ENCODE measurements at regions not wholly inside any gene's neighbourhood (a gene's known extent, or its start where the extent isn't known, plus 50 kb on each side); places are given as distances from the start of the nearest gene placed in this dataset.

DNA sequence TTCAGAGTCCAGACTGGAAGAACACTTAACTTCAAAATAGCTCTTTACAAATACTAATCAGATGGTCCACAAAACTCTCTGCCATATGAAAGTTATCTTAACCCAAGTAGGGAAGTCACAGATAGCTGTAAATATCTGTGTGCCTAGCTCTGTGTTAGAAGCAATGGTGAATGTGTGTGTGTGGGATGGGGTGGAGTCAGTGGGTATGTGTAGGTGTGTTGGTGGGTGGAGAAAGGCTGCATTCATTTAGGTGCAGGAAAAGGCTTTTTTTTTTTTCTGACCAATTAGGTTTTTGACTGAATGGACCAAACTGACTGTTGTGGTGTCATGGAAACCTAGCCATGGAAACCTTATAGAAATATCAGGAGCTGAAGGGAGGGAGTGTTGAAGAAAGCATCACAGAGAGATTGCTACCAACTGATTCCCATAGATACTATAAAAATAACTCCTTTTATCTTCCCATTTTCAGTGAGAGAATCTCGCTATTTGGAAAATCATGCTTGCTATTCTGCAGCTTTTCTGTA, 156.2 kb upstream of the NR3C1 start:
- Mint-ChIP-seq H3K4me3 (no peak overlapping the region), H3K27ac (no peak overlapping the region), H3K9me3 (no peaks in the 10 kb centered on the region), H3K27me3 (no peaks in the 10 kb centered on the region), H3K4me1 (ENCODE audit: low read depth) (peaks cover 24% of the 10 kb centered on the region), H3K36me3 (ENCODE audit: low read depth) (no peaks in the 10 kb centered on the region)
- DNase-seq, result no peak

DNA sequence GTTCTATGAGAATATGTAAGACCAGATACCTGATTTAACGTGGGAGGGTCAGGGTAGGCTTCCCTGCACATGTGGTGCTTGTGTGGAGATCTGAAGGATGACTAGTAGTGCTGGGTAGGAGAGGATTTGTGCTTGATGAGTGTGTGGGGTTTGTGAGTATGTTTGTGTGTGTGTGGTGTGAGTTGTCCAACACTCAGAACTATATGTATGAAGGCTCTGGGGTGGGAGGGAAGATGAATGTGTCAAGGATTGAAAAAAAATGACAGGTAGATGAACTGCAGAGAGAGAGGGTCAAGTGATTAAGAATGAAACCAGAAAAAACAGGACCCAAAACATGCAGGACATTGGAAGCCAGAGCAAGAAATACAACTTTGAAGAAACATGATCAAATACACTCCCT, 154.6 kb upstream of the NR3C1 start:
- H3K36me3 Mint-ChIP-seq (ENCODE audit: low read depth), result no peaks in the 10 kb centered on the region
- no peak for DNase-seq
- no peak overlapping the region for H3K4me3 Mint-ChIP-seq
- H3K9me3 Mint-ChIP-seq, result no peaks in the 10 kb centered on the region
- no peak overlapping the region for H3K27ac Mint-ChIP-seq
- peaks cover 20% of the 10 kb centered on the region for H3K4me1 Mint-ChIP-seq (ENCODE audit: low read depth)
- H3K27me3 Mint-ChIP-seq, result peaks cover 2% of the 10 kb centered on the region

DNA sequence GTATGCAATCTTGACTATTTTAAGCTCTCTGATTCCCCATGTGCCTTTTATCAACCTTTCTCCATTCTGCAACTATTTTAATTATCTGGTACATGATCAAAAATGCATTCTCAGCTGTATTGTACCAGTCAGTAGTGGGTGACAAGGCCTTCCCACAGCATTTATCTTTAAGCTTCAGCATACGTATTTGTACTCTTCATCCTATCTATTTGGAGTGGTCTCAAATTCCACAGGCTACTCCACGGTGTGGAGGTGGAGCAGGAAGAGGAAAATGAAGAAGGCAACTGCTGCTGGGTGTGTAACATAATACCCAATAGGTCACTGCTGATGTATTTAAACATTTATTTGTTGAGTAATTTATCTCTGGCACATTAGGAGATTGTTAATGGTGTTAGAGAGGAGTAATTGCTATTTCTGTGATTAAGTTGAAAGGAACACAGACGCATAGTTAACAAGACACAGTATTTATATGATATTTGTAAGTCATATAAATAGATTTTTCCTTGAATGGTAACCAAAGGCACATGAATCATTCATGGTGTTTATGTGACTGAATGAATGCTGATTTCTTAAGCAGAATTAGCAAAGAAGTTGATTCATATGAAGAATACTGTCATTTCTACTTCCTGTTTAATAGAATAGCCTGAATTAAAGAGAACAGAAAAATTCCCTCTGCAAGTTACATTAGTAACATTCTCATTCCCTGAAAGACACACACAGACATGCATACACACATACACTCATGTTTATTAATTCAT, 153.8 kb upstream of the NR3C1 start:
- H3K9me3 Mint-ChIP-seq, result no peaks in the 10 kb centered on the region
- no peak overlapping the region for H3K4me3 Mint-ChIP-seq
- H3K27me3 Mint-ChIP-seq, result peaks cover 2% of the 10 kb centered on the region
- DNase-seq, result no peak
- H3K36me3 Mint-ChIP-seq (ENCODE audit: low read depth), result no peaks in the 10 kb centered on the region
- H3K27ac Mint-ChIP-seq, result peak overlapping the region; percentile 35
- H3K4me1 Mint-ChIP-seq (ENCODE audit: low read depth), result peaks cover 20% of the 10 kb centered on the region

DNA sequence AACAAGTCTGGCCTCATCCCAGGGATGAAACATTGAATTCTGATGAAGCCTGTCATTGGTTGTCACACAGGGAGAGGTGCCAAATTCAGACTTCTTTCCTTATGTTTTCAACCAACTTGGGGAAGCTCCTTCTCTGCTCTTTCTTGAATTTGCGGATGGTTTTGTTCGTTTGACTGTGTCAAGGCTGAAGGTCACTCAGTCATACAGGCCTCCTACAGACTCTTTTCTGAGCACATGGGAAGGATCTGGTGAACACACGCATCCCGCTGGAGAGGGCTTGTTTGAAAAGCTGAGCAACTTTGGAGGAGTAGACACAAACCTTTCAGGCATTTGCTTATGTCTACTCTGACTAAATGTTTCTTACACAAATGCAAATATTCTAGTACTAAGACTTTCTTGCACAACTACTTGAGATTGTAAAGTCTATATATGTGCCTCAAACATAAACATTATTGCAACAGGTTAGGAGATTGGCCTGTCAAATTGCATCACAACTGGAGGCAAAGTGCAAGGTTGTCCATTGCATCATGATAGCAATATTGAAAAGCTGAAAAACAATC, 151.5 kb upstream of the NR3C1 start:
- peaks cover 20% of the 10 kb centered on the region for H3K4me1 Mint-ChIP-seq (ENCODE audit: low read depth)
- H3K27ac Mint-ChIP-seq, result no peak overlapping the region
- no peaks in the 10 kb centered on the region for H3K36me3 Mint-ChIP-seq (ENCODE audit: low read depth)
- DNase-seq, result no peak
- H3K9me3 Mint-ChIP-seq, result no peaks in the 10 kb centered on the region
- H3K4me3 Mint-ChIP-seq, result no peak overlapping the region
- H3K27me3 Mint-ChIP-seq, result peaks cover 2% of the 10 kb centered on the region

DNA sequence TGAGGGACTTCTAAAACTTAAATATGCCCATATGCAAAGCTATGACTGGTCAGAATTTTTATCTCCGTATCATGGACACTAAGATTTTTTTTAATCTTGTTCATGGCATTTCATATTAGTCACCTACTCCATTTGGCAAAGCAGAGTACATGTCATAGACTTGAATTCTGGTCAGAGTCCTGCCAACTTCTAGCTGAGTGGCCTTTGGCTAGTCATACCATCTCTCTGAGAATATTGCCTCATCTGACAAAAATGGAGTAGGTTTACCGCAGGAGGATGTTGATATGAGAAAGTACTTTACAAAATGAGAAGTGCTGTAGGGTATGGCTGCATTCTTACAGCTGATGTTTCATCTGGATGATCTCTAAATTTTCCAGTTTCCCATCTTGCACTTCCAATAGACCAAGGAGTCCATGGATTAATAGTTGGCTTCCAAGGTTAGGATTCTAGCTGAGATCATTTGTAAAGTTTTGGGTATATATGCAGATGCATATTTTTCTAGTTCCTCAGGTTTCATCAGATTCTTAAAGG, 150.8 kb upstream of the NR3C1 start:
- no peaks in the 10 kb centered on the region for H3K9me3 Mint-ChIP-seq
- no peak for DNase-seq
- H3K4me3 Mint-ChIP-seq, result no peak overlapping the region
- H3K4me1 Mint-ChIP-seq (ENCODE audit: low read depth), result peaks cover 15% of the 10 kb centered on the region
- no peak overlapping the region for H3K27ac Mint-ChIP-seq
- peaks cover 2% of the 10 kb centered on the region for H3K27me3 Mint-ChIP-seq
- no peaks in the 10 kb centered on the region for H3K36me3 Mint-ChIP-seq (ENCODE audit: low read depth)

DNA sequence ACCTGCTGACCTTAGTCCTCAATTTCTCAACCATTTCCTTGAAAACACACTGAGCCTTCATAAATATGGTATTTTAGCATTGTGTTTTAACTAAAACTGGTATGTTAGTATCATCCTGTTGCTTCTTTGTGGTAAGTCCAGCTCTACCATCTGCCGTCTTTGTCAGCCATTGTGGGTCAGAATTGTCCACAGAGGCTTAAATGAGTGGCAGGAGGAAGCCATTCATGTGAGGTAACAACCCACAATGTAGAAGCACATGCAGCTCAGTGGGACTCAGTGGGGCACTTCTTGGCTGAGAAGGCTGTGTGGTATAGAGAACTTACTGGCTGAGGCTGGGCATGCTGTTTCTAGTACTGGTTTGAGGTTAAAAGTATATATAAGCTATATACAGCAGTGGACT, 149.2 kb upstream of the NR3C1 start:
- DNase-seq, result no peak
- H3K27ac Mint-ChIP-seq, result no peak overlapping the region
- H3K36me3 Mint-ChIP-seq (ENCODE audit: low read depth), result no peaks in the 10 kb centered on the region
- H3K4me1 Mint-ChIP-seq (ENCODE audit: low read depth), result peaks cover 8% of the 10 kb centered on the region
- H3K9me3 Mint-ChIP-seq, result no peaks in the 10 kb centered on the region
- peaks cover 2% of the 10 kb centered on the region for H3K27me3 Mint-ChIP-seq
- H3K4me3 Mint-ChIP-seq, result no peak overlapping the region

DNA sequence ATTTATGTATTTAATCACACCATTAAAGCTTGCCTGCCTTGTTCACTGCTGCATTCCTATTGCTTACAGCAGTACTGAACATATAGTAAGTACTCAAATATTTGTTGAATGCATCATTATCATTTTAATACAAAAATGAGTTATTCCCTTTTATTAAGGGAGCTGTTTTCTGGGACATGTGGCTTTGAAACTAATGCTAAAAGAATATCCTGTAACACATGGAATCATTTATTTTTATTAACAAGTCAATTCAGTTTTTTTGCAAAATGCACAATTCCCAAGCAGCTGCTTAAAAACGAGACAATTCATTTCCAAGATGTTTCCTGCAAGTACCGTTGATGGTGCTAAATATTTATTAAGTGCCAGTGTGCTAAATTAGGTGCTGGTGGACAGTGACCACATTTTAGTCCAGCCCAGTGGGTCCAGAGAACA, 148.3 kb upstream of the NR3C1 start:
- H3K27me3 Mint-ChIP-seq, result peaks cover 2% of the 10 kb centered on the region
- no peak overlapping the region for H3K27ac Mint-ChIP-seq
- no peaks in the 10 kb centered on the region for H3K36me3 Mint-ChIP-seq (ENCODE audit: low read depth)
- no peaks in the 10 kb centered on the region for H3K9me3 Mint-ChIP-seq
- DNase-seq, result no peak
- H3K4me3 Mint-ChIP-seq, result no peak overlapping the region
- H3K4me1 Mint-ChIP-seq (ENCODE audit: low read depth), result peaks cover under 1% of the 10 kb centered on the region

DNA sequence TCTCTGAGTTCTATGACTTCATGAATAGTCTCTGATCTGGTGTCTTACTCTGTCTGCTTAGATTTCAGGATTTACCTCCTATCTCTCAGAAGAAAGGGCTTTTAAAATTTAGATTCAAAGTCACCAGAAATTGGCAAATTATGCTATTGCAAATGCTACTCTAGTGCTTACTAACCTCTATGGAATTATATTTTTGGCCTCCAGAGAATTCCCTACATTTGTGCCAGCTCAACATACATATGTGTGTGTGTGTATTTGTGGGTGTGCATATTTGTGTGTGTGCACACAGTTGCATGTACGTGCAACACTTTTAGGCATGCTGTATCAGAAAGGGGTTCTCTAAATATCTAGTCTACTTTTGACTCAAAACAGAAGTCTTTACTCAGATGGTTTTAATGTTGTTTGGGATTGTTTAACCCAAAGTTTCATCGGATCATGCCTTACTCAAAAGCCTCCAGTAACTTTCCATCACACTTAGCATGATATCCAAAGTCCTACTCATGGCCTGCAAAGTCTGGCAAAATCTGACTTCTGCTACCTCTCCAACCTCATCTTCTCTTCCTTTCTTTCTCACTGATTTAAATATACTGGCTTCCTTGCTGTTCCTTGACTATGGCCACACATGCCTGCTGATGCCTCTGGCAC, 147.6 kb upstream of the NR3C1 start:
- Mint-ChIP-seq H3K27ac (no peak overlapping the region), H3K9me3 (no peaks in the 10 kb centered on the region), H3K4me1 (ENCODE audit: low read depth) (no peaks in the 10 kb centered on the region), H3K4me3 (no peak overlapping the region), H3K36me3 (ENCODE audit: low read depth) (no peaks in the 10 kb centered on the region), H3K27me3 (peaks cover 2% of the 10 kb centered on the region)
- no peak for DNase-seq

DNA sequence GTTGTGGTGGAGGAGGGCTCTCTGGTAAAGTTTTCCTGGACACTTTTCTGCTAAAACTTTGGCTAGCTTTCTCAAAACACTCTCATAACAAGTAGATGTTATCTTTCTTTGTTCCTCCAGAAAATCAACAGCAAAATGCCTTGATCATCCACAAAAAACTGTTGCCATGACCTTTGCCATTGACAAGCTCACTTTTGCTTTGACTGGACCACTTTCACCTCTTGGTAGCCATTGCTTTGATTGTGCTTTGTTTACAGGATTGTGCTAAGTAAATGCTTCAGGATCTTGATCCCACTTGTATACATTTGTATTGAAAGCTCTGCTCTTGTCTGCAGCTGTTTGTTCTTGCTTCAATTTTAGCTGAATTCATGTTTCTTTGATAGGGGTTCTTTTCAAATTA, 143.9 kb upstream of the NR3C1 start:
- DNase-seq, result no peak
- H3K36me3 Mint-ChIP-seq (ENCODE audit: low read depth), result no peaks in the 10 kb centered on the region
- no peak overlapping the region for H3K27ac Mint-ChIP-seq
- no peaks in the 10 kb centered on the region for H3K9me3 Mint-ChIP-seq
- H3K27me3 Mint-ChIP-seq, result no peaks in the 10 kb centered on the region
- no peak overlapping the region for H3K4me3 Mint-ChIP-seq
- H3K4me1 Mint-ChIP-seq (ENCODE audit: low read depth), result peaks cover 2% of the 10 kb centered on the region

DNA sequence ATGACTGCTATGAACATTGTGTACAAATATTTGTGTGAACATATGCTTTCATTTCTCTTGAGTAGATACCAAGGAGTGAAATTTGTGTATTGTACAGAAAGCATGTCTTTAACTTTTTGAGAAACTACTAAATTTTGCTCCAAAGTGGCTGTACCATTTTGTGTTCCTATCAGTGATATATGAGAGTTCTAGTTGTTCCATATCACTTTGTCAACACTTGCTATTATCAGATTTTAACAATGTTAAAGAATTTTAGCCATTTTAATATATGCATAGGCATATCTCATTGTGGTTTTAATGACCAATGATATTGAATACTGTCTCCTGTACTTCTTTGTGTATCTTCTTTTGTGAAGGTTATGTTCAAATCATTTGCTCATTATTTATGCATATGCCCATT, 142.9 kb upstream of the NR3C1 start:
- no peaks in the 10 kb centered on the region for H3K36me3 Mint-ChIP-seq (ENCODE audit: low read depth)
- DNase-seq, result no peak
- H3K27me3 Mint-ChIP-seq, result no peaks in the 10 kb centered on the region
- peaks cover 2% of the 10 kb centered on the region for H3K4me1 Mint-ChIP-seq (ENCODE audit: low read depth)
- H3K27ac Mint-ChIP-seq, result no peak overlapping the region
- H3K4me3 Mint-ChIP-seq, result no peak overlapping the region
- no peaks in the 10 kb centered on the region for H3K9me3 Mint-ChIP-seq

DNA sequence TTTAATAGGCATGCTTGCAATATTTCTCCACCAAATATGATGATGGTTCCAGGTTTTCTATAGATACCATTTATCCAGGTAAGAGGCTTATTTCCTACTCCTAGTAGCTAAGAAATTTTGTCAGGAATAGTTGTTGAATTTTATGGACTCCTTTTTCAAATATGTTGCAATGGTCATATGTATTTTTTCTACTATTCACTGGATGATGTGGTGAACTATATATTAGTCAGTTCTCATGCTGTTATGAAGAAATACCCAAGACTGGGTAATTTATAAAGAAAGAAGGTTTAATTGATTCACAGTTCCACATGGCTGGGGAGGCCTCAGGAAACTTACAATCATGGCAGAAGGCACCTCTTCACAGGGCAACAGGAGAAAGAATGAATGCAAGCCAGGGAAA, 141.1 kb upstream of the NR3C1 start:
- Mint-ChIP-seq H3K27me3 (no peaks in the 10 kb centered on the region), H3K4me1 (ENCODE audit: low read depth) (peaks cover 2% of the 10 kb centered on the region), H3K4me3 (no peak overlapping the region), H3K36me3 (ENCODE audit: low read depth) (no peaks in the 10 kb centered on the region), H3K9me3 (peaks cover 2% of the 10 kb centered on the region), H3K27ac (no peak overlapping the region)
- DNase-seq, result no peak

DNA sequence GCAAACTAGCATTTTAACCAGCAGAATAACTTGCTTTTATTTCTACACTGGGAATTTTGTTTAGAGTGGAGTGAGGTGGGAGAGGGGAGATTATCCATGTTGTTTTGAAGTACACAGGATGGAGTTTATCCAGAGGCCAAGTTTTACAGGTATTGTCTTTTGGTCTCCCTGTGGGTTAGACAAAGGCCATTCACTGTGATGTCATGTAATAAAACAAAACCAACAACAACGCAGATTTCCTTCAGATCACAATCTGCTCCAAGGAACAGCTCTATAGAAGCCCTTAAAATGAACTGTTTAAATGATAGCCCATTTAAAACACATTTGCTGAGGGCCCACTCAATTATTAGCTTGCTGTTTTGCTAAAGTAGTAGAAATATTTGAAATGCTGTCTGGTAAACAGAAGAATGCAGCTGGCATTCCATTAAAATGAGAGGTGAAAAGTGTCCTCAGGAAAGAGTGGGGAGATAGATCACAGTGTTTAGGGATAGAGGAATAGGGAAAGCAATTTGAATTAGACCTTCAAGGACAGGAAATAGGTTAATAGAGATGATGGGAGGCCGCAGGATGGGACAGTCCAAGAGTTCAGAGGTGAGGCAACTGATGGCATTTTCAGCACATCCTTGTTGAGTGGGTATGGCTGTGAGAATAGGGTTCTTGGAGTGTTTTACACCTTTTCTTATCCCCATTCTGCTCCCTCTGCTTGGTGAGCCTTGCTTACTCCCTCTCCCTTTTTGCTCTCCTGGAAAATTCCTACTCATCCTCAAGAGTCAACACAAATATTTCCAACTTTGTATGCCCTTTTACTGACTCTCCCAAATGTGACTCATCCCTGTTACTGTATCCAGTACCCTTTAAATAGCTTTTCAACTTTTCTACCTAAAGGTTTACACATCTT, 140.1 kb upstream of the NR3C1 start:
- peaks cover 6% of the 10 kb centered on the region for H3K9me3 Mint-ChIP-seq
- no peak for DNase-seq
- H3K36me3 Mint-ChIP-seq (ENCODE audit: low read depth), result no peaks in the 10 kb centered on the region
- no peak overlapping the region for H3K27ac Mint-ChIP-seq
- peaks cover 2% of the 10 kb centered on the region for H3K4me1 Mint-ChIP-seq (ENCODE audit: low read depth)
- H3K4me3 Mint-ChIP-seq, result no peak overlapping the region
- H3K27me3 Mint-ChIP-seq, result no peaks in the 10 kb centered on the region

DNA sequence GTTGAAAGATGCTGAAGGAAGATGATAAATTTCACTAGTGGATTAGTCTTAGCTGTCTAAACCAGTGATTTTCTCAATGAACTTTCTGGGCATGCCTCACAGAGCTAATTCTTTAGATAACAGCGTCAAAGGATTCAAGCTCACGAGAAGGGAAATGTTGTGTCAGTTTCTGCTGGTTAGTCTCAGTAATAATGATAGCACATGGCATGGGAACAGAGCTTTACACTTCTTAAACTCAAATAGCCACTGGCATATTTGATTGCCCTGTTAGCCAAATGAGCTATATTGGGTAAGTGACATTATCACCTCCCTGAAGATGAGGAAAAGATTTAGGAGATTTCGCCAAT, 139.3 kb upstream of the NR3C1 start:
- Mint-ChIP-seq H3K4me3 (no peak overlapping the region), H3K36me3 (ENCODE audit: low read depth) (no peaks in the 10 kb centered on the region), H3K9me3 (peaks cover 6% of the 10 kb centered on the region), H3K27me3 (no peaks in the 10 kb centered on the region), H3K27ac (no peak overlapping the region), H3K4me1 (ENCODE audit: low read depth) (peaks cover 2% of the 10 kb centered on the region)
- DNase-seq, result no peak

Measured in activated T-cell treated with anti-CD3 and anti-CD28 coated beads, Interleukin-2, amount 50 U/mL, for 24 hours (primary cell).